Lower lobe of right lung (tissue), 2 donors: ENCODE measurements at regions not wholly inside any gene's neighbourhood (a gene's known extent, or its start where the extent isn't known, plus 50 kb on each side); places are given as distances from the start of the nearest gene placed in this dataset.
"Not testable (repeated sequence)": the region's sequence is repeated elsewhere in the genome, so short reads cannot be mapped to it uniquely, and the experiment has no call there.

ENCODE experiments used
- ATAC-seq, 2 donors: fragments of 200-7000 bp; cut with Tn5 transposase; one replicate each; pipeline ENCODE4 v1.9.1; 2020 to 2022; ENCODE audit warnings: mild to moderate bottlenecking in 2 of 2, moderate library complexity in 2 of 2
- DNase-seq: peaks from one replicate; pipeline ENCODE4 v3.0.0-alpha.2; 2020
- H3K27ac ChIP-seq: fragments of 200-600 bp; one replicate; pipeline ENCODE4 v1.8.0; 2022
- H3K27me3 ChIP-seq: fragments of 200-600 bp; one replicate; pipeline ENCODE4 v1.8.0; 2022; ENCODE audit warnings: low read depth
- H3K36me3 ChIP-seq: fragments of 200-600 bp; one replicate; pipeline ENCODE4 v1.8.0; 2022; ENCODE audit warnings: mild to moderate bottlenecking
- H3K4me1 ChIP-seq: fragments of 200-600 bp; one replicate; pipeline ENCODE4 v1.8.0; 2022
- H3K4me3 ChIP-seq: fragments of 200-600 bp; one replicate; pipeline ENCODE4 v1.8.0; 2022; ENCODE audit warnings: mild to moderate bottlenecking
- H3K9me3 ChIP-seq: fragments of 200-600 bp; one replicate; pipeline ENCODE4 v1.8.0; 2022
- intact Hi-C: fragments of 100-400 bp; cut with DNase I; formaldehyde crosslinking; loops from one replicate; pipeline ENCODE4 v1.11.0; 2022
- TF ChIP-seq, protein P1 (sequence below): fragments of 200-600 bp; IDR thresholded peaks from one replicate; pipeline ENCODE4 v1.8.0; 2022; ENCODE audit warnings: antibody characterized with exemption, mild to moderate bottlenecking
- donor health status: DM: no; HTN: yes; CAD: no; lungs with severe emphysema.

- DNase-seq = no peak
- TF ChIP-seq, protein P1, sequence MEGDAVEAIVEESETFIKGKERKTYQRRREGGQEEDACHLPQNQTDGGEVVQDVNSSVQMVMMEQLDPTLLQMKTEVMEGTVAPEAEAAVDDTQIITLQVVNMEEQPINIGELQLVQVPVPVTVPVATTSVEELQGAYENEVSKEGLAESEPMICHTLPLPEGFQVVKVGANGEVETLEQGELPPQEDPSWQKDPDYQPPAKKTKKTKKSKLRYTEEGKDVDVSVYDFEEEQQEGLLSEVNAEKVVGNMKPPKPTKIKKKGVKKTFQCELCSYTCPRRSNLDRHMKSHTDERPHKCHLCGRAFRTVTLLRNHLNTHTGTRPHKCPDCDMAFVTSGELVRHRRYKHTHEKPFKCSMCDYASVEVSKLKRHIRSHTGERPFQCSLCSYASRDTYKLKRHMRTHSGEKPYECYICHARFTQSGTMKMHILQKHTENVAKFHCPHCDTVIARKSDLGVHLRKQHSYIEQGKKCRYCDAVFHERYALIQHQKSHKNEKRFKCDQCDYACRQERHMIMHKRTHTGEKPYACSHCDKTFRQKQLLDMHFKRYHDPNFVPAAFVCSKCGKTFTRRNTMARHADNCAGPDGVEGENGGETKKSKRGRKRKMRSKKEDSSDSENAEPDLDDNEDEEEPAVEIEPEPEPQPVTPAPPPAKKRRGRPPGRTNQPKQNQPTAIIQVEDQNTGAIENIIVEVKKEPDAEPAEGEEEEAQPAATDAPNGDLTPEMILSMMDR = no peak
- intact Hi-C loops = no loop called here
Measured at GRCh38 chr5:15365070-15365469, 134.9 kb upstream of the FBXL7 start.

GRCh38 chr5:15363601-15364000 lies 136.4 kb upstream of the FBXL7 start:
- Histone ChIP-seq H3K27ac (no peak overlapping the region), H3K9me3 (no peaks in the 10 kb centered on the region), H3K36me3 (no peaks in the 10 kb centered on the region), H3K4me1 (peaks cover 15% of the 10 kb centered on the region), H3K4me3 (no peak overlapping the region), H3K27me3 (no peaks in the 10 kb centered on the region)
- ATAC-seq (no peak), DNase-seq (no peak)
- intact Hi-C loops = no loop called here
- TF ChIP-seq, protein P1 = no peak

More at GRCh38 chr5:15365070-15365469, 134.9 kb upstream of the FBXL7 start:
- Histone ChIP-seq H3K36me3 (no peaks in the 10 kb centered on the region), H3K9me3 (no peaks in the 10 kb centered on the region), H3K27ac (no peak overlapping the region), H3K4me3 (no peak overlapping the region), H3K27me3 (no peaks in the 10 kb centered on the region), H3K4me1 (peaks cover 15% of the 10 kb centered on the region)
- ATAC-seq = no peak

DNA sequence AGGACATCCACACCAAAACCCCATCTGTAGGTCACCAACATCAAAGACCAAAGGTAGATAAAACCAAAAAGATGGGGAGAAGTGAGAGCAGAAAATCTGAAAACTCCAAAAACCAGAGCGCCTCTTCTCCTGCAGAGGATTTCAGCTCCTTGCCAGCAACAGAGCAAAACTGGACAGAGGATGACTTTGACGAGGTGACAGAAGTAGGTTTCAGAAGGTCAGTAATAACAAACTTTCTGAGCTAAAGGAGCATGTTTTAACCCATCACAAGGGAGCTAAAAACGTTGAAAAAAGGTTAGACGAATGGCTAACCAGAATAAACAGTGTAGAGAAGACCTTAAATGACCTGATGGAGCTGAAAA lies 142.9 kb upstream of the FBXL7 start:
- DNase-seq = not testable (repeated sequence)

DNA sequence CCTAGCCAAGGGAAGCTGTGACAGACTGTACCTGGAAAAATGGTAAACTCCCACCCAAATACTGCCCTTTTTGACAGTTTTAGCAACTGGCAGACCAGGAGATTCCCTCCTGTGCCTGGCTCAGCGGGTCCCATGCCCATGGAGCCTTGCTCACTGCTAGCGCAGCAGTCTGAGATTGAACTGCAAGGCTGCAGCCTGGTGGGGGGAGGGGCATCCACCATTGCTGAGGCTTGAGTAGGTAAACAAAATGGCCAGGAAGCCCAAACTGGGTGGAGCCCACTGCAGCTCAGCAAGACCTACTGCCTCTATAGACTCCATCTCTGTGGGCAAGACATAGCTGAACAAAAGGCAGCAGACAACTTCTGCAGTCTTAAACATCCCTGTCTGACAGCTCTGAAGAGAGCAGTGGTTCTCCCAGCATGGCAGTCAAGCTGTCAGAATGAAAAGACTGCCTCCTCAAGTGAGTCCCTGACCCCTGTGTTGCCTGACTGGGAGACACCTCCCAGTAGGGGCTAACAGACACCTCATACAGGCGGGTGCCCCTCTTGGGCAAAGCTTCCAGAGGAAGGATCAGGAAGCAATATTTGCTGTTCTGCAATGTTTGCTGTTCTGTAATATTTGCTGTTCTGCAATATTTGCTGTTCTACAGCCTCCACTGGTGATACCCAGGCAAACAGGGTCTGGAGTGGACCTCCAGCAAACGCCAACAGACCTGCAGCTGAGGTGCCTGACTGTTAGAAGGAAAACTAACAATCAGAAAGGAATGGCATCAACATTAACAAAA lies 143.5 kb upstream of the FBXL7 start:
- H3K27me3 ChIP-seq, H3K9me3 ChIP-seq, intact Hi-C loops, DNase-seq, H3K27ac ChIP-seq, H3K4me1 ChIP-seq, H3K36me3 ChIP-seq, H3K4me3 ChIP-seq: not testable (repeated sequence)
- peak in 1 of 2 donors; percentile 71 for ATAC-seq

More for the DNA sequence above, 142.9 kb upstream of the FBXL7 start:
- H3K27me3 ChIP-seq, intact Hi-C loops, H3K36me3 ChIP-seq, H3K9me3 ChIP-seq, ATAC-seq, H3K27ac ChIP-seq, H3K4me1 ChIP-seq, H3K4me3 ChIP-seq: not testable (repeated sequence)

GRCh38 chr5:15354021-15354420 lies 146.0 kb upstream of the FBXL7 start:
- intact Hi-C loops = no loop called here

DNA sequence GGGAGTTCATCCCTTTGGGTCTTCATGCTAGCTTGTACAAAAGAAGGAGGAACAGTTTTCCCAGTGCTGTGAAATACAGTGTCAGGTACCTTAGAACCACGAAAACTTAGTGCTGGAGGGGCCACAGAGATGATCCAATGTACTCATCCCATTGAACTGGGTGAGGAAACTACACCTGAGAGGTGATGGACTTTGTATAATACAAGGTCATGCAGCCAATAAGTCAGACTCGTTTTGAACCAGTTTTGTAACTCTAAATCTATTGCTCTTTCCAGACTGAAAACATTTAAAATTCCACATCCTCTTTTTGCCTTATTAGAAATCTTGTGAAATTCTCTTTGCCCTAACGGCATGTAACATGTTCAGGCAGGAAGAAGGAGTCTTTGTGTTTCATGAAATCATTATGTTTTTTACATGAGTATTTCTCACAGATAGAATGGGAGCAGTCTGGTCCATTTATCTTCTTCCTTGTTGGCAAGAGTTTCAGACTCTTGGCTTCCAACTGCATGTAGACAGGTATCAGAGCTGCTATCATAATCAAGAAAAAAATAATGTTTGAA lies 146.8 kb upstream of the FBXL7 start:
- intact Hi-C loops = no loop called here
- no peak overlapping the region for H3K27ac ChIP-seq

More at GRCh38 chr5:15354021-15354420, 146.0 kb upstream of the FBXL7 start:
- Histone ChIP-seq H3K4me1 (peaks cover 6% of the 10 kb centered on the region), H3K9me3 (no peaks in the 10 kb centered on the region), H3K27me3 (no peaks in the 10 kb centered on the region), H3K36me3 (no peaks in the 10 kb centered on the region), H3K27ac (no peak overlapping the region), H3K4me3 (no peak overlapping the region)
- ATAC-seq = no peak
- TF ChIP-seq, protein P1 = no peak
- DNase-seq = no peak

More for the DNA sequence above, 146.8 kb upstream of the FBXL7 start:
- H3K9me3 ChIP-seq = no peaks in the 10 kb centered on the region
- ATAC-seq = no peak
- H3K36me3 ChIP-seq = no peaks in the 10 kb centered on the region
- no peaks in the 10 kb centered on the region for H3K27me3 ChIP-seq
- TF ChIP-seq, protein P1 = no peak
- peaks cover 6% of the 10 kb centered on the region for H3K4me1 ChIP-seq
- no peak overlapping the region for H3K4me3 ChIP-seq
- no peak for DNase-seq
